Activated CD4-positive, alpha-beta T cell treated with anti-CD3 and anti-CD28 coated beads for 36 hours (primary cell): ENCODE measurements at regions not wholly inside any gene's neighbourhood (a gene's known extent, or its start where the extent isn't known, plus 50 kb on each side); places are given as distances from the start of the nearest gene placed in this dataset.

Source experiments
- ATAC-seq: fragments of 200-7000 bp; cut with Tn5 transposase; one replicate; pipeline ENCODE4 v1.10.0; 2021; ENCODE audit warnings: mild to moderate bottlenecking, moderate library complexity
- CTCF ChIA-PET: fragments of 350-600 bp; sonication (Branson Sonifier 250); formaldehyde crosslinking; loops from one replicate; lab custom pipeline; 2021; ENCODE audit warnings: antibody characterized with exemption; lab: Charles Lee
- POLR2A ChIA-PET: fragments of 350-600 bp; sonication (Branson Sonifier 250); formaldehyde crosslinking; loops from one replicate; lab custom pipeline; 2021; ENCODE audit warnings: antibody characterized with exemption, inconsistent platforms; lab: Charles Lee
- DNase-seq: peaks from one replicate; pipeline ENCODE4 v3.0.0-alpha.2; 2020
- H3K27ac Mint-ChIP-seq: one replicate; pipeline ENCODE4 v1.8.0; 2021; ENCODE audit warnings: mixed read lengths
- H3K27me3 Mint-ChIP-seq: one replicate; pipeline ENCODE4 v1.8.0; 2021; ENCODE audit warnings: mixed read lengths
- H3K36me3 Mint-ChIP-seq: one replicate; pipeline ENCODE4 v1.8.0; 2021; ENCODE audit warnings: low read depth, mixed read lengths
- H3K4me1 Mint-ChIP-seq: one replicate; pipeline ENCODE4 v1.8.0; 2021; ENCODE audit warnings: mixed read lengths
- H3K4me3 Mint-ChIP-seq: one replicate; pipeline ENCODE4 v1.8.0; 2021; ENCODE audit warnings: mild to moderate bottlenecking, moderate library complexity, mixed read lengths
- H3K9me3 Mint-ChIP-seq: one replicate; pipeline ENCODE4 v1.8.0; 2021; ENCODE audit warnings: low read depth, mixed read lengths
- intact Hi-C, 2 experiments: fragments of 100-400 bp; cut with DNase I in 1 of 2; cut with micrococcal nuclease in 1 of 2; formaldehyde crosslinking; loops; one replicate each; pipeline versions ENCODE4 v1.14.2 to v1.15.1; 2022 to 2024; cut with DNase I, micrococcal nuclease

DNA sequence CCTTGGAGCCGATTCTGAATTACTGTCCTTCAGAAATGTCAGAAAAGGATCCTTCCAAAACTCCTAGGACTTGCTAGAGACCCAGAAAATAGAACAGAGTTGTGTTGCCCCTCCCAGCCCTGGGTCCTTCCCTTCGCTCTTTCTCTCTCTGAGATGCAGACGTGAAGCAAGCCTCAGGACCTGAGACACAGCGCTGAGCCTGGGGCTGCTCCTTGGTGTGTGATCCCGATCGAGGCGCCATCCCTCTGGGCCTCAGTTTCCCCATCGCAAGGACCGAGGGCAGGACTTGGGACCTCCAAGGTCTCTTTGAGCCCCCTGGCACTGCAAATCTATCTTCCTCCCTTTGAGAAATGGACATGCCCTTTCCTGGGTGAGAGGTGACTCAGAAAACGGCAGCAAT lies 533.5 kb downstream of the TBC1D22A start:
- Mint-ChIP-seq H3K36me3 (no peaks in the 10 kb centered on the region), H3K27ac (no peak overlapping the region), H3K4me1 (no peaks in the 10 kb centered on the region), H3K4me3 (no peak overlapping the region), H3K9me3 (no peaks in the 10 kb centered on the region), H3K27me3 (peaks cover 3% of the 10 kb centered on the region)
- intact Hi-C loops: no loop called here
- ChIA-PET CTCF (no interaction called here), POLR2A (no interaction called here)
- no peak for ATAC-seq
- DNase-seq: no peak

DNA sequence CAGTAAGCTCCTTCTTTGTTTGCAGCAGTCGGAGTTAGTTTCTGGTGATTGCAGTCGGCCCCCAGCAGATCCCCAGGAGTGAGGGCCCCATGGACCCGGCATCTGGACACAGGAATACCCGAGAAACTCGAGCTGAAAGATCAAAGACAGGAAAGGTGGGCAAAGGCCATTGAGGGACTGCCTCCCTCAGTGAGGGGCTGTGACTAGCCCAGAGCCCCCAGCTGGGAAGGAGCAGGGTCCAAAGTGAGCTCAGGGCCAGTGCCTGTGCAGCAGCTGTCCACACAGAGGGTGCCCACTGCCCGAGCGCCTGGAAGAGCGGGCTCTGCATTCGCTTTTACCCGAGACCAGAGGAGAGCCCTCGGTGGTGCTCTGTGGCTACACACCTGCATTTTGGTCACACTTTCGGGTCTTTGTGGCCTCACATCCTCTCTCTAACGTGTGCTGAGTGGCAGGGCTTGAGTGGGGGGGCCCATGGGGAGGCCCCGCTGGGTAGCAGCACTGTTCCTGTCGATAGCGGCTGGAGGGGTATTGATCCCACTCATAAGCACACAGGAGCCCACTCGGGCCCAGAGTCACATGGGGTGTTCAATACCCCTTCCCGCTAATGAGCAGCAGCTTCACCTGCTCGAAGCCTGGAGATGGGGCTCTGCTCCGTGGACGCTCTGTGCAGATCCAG lies 532.9 kb downstream of the TBC1D22A start:
- POLR2A ChIA-PET: no interaction called here
- intact Hi-C loops: no loop called here
- H3K27ac Mint-ChIP-seq: no peak overlapping the region
- no peaks in the 10 kb centered on the region for H3K4me1 Mint-ChIP-seq
- H3K36me3 Mint-ChIP-seq: no peaks in the 10 kb centered on the region
- no peak overlapping the region for H3K4me3 Mint-ChIP-seq
- CTCF ChIA-PET: interaction anchor here (0.8 kb wide), 1 partner anchor 390 kb away, joined by 3 read pairs; no protein-coding TSS in a partner anchor
- ATAC-seq: no peak
- no peak for DNase-seq
- H3K27me3 Mint-ChIP-seq: peaks cover 3% of the 10 kb centered on the region
- no peaks in the 10 kb centered on the region for H3K9me3 Mint-ChIP-seq

DNA sequence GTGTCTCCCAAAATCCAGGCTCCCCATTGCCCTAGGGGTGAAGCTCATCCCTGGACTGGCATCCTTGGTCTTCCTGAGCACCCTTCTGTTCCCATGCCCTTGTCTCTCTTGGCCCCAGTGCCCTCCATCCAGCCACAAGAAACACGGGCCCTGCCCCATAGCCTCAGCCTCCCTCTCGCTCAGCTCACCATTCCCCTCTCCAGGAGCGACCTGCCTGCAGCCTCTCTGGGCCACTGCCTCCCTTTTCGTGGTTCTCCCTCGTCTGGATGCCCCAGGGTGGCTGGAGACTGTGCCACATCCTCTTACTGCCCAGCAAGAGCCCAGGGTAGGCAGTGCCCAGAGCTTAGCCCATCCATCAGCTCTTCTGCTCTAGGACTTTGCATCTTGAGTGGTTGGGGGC lies 532.1 kb downstream of the TBC1D22A start:
- no peak for DNase-seq
- ATAC-seq: no peak
- no peaks in the 10 kb centered on the region for H3K9me3 Mint-ChIP-seq
- H3K27me3 Mint-ChIP-seq: peaks cover 3% of the 10 kb centered on the region
- no peaks in the 10 kb centered on the region for H3K4me1 Mint-ChIP-seq
- no peak overlapping the region for H3K27ac Mint-ChIP-seq
- CTCF ChIA-PET: interaction anchor here (0.8 kb wide), 1 partner anchor 14 kb away, joined by 3 read pairs; no protein-coding TSS in a partner anchor
- H3K4me3 Mint-ChIP-seq: no peak overlapping the region
- POLR2A ChIA-PET: no interaction called here
- intact Hi-C loops: no loop called here
- no peaks in the 10 kb centered on the region for H3K36me3 Mint-ChIP-seq

DNA sequence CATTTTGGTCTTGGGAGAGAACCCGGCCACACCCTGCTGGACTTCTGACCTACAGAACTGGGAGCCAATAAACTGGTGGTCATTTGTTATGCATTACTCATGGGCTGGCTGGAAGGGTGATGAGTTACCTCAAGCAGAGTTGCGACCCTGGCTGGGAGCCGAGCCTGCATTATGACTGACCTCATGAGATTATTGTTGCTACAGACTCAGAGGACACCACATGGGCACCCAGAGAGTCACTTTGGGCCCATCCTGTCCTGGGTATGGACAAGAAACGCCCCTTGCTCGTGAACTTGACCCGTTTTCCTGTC lies 531.7 kb downstream of the TBC1D22A start:
- no peaks in the 10 kb centered on the region for H3K36me3 Mint-ChIP-seq
- DNase-seq: no peak
- H3K9me3 Mint-ChIP-seq: no peaks in the 10 kb centered on the region
- intact Hi-C loops: no loop called here
- H3K4me1 Mint-ChIP-seq: no peaks in the 10 kb centered on the region
- H3K4me3 Mint-ChIP-seq: no peak overlapping the region
- no peak for ATAC-seq
- POLR2A ChIA-PET: no interaction called here
- H3K27ac Mint-ChIP-seq: no peak overlapping the region
- CTCF ChIA-PET: interaction anchor here (0.8 kb wide), 1 partner anchor 15 kb away, joined by 3 read pairs; no protein-coding TSS in a partner anchor
- peaks cover 3% of the 10 kb centered on the region for H3K27me3 Mint-ChIP-seq

DNA sequence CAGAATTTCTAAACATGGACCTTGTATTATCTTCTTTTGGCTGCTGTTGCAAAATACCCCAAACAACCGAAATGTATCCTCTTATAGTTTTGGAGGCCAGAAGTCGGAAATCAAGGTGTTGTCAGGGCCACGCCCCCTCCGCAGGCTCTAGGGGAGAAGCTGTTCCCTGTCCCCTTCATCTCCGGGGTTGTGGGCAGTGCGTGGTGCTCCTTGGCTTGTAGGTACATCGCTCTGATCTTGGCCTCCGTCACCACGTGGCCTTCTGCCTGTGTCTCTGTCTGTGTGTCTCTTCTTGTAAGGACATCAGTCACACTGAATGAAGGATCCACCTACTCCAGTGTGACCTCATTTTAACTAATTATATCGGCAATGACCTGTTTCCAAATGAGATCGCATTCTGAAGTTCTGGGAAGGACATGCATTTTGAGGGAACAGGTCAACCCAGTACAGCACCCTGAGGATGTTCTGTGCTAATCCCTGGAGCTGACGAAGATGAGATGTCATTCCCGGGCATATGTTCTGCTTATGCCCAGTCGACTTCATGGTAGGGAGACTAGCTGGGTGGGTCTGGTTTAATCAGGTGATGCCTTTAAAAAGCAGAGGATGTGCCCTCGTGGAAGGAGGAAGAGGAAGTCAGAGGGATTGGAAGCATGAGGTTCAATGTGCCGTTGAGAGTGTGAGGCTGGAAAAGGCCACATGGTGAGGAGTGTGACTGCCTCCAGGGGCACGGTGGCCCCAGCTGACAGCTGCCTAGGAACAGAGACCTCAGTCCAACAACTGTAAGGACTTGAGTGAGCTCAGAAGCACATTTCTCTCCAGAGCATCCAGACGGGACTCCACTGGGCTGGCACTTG lies 531.1 kb downstream of the TBC1D22A start:
- Mint-ChIP-seq H3K27me3 (peaks cover 3% of the 10 kb centered on the region), H3K4me1 (no peaks in the 10 kb centered on the region), H3K4me3 (no peak overlapping the region), H3K36me3 (no peaks in the 10 kb centered on the region), H3K9me3 (no peaks in the 10 kb centered on the region), H3K27ac (no peak overlapping the region)
- ATAC-seq: no peak
- ChIA-PET POLR2A (no interaction called here), CTCF (interaction anchor here (0.8 kb wide), 1 partner anchor 15 kb away, joined by 3 read pairs; no protein-coding TSS in a partner anchor)
- intact Hi-C loops: no loop called here
- DNase-seq: no peak

DNA sequence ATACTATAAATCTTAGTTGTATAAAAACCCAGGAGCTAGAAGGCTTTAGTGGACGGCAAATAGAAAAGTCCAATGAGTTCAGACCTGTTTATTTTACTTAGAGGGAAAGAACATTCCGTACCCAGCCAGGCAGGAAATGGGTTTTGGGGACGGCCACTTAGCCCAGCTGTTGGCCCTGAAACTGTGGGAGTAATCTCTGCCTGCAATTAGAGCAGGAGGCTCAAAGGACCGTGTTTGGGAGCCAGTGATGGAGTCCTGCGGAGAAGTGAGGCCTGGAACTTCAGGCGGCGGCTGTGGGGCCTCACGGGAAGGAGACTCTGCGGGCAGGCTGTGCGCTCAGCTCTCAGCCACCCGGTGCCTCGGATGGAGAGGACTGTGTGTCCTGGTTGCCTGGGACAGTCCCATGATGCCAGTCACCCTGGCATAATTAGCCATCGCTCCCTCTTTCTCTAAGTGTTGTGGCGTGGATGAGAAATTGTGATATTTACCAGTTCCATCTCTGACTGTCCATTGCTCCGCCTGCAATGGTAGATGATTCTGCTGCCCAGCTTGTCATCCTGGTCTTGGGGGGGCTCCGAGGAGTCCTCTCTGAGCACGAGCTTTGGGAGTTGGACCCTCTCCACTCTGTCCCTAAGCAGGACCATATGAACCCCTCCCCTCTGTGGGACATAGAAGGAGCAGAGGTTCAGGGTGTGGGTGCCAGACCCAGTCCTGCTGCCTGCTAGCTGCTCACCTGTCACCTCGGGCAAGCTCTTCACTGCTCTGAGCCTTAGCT lies 530.3 kb downstream of the TBC1D22A start:
- Mint-ChIP-seq H3K36me3 (no peaks in the 10 kb centered on the region), H3K4me3 (no peak overlapping the region), H3K27me3 (peaks cover 3% of the 10 kb centered on the region), H3K27ac (no peak overlapping the region), H3K9me3 (no peaks in the 10 kb centered on the region), H3K4me1 (no peaks in the 10 kb centered on the region)
- ATAC-seq (no peak), DNase-seq (no peak)
- intact Hi-C loops: no loop called here
- ChIA-PET CTCF (no interaction called here), POLR2A (no interaction called here)

DNA sequence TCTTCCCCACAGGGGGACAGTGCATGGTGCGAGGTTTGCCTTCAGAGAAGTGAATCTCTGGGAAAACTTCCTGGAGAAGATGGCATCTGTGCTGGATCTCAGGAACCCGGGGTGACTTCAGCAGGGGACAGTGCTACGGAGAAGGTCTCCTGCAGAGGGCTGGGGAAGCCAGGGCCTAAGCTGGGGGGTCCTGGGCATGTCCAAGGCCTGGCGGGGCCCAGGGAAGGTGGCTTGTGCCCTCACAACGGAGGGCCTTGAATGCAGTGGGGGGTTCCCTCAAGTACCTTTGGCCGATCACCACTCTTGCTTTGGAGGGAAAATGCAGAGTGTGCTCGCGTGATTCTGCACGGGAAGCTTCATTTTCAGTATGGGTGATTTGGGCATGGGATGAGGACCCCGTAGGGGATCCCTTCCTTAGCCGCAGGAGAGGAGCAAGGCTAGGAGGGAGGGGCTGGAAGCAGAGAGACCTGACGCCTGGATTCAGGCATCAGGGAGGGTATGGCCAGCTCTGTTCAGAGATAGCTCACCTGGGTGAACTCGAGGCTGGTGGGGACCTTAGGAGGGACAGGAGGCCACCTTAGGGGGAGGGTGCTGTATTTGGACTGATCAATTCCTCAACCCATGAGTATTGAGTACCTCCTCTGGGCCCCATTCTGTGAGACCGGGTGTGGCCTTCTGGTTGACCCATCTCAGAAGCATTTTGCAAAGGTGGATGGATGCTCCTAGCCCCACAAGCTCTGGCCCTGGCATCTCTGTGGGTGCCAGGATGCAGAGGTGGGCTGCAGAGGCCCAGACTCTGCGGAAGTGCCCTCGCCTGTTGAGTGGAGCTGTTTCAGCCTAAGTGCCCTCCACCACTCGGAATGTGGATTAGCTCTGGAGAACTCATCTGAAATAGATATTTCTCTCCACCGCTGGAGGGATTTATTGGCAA lies 529.4 kb downstream of the TBC1D22A start:
- intact Hi-C loops: no loop called here
- Mint-ChIP-seq H3K27me3 (peaks cover 3% of the 10 kb centered on the region), H3K4me1 (no peaks in the 10 kb centered on the region), H3K27ac (no peak overlapping the region), H3K36me3 (no peaks in the 10 kb centered on the region), H3K9me3 (no peaks in the 10 kb centered on the region), H3K4me3 (no peak overlapping the region)
- DNase-seq (no peak), ATAC-seq (no peak)
- ChIA-PET CTCF (interaction anchor here (0.6 kb wide), 1 partner anchor 11 kb away, joined by 3 read pairs; no protein-coding TSS in a partner anchor), POLR2A (interaction anchor here (0.6 kb wide), 1 partner anchor 407 kb away, joined by 3 read pairs; no protein-coding TSS in a partner anchor)

DNA sequence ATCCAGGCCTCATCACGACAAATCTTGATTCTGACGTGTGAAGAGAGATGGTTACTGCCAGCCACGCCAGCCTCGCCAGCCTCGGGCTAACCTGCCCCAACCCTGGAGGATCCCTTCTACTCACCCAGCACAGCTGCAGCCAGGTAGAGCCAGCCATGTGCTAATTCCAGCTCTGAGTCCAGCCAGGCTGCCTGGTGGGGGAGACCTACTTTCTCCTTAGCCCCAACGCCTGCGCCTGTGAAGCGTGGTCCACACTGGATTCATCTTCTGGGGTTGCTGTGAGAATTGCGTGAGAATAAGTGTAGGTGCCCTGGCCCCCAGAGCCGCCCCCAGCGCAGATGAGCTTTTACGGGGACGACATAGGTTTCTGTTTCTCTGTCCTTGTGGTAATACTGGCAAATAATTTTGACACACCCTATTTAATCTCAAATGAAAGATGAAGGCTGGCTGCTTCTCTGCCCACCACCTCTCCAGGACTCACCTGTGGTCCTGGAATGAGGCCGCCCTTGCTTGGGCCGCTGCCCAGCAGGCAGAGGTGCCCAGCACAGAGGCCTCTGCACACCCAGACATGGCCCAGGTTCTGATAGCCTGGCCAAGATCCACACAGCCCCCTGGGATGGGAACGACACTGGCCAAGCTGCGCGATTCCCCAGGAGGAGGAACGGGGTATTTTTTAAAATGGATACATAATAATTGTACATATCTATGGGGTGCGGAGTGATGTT lies 528.4 kb downstream of the TBC1D22A start:
- ChIA-PET POLR2A (interaction anchor here (0.6 kb wide), 1 partner anchor 408 kb away, joined by 3 read pairs; no protein-coding TSS in a partner anchor), CTCF (no interaction called here)
- no peak for DNase-seq
- no peaks in the 10 kb centered on the region for H3K9me3 Mint-ChIP-seq
- H3K4me1 Mint-ChIP-seq: no peaks in the 10 kb centered on the region
- H3K27me3 Mint-ChIP-seq: no peaks in the 10 kb centered on the region
- ATAC-seq: no peak
- intact Hi-C loops: no loop called here
- no peak overlapping the region for H3K4me3 Mint-ChIP-seq
- no peak overlapping the region for H3K27ac Mint-ChIP-seq
- H3K36me3 Mint-ChIP-seq: no peaks in the 10 kb centered on the region

DNA sequence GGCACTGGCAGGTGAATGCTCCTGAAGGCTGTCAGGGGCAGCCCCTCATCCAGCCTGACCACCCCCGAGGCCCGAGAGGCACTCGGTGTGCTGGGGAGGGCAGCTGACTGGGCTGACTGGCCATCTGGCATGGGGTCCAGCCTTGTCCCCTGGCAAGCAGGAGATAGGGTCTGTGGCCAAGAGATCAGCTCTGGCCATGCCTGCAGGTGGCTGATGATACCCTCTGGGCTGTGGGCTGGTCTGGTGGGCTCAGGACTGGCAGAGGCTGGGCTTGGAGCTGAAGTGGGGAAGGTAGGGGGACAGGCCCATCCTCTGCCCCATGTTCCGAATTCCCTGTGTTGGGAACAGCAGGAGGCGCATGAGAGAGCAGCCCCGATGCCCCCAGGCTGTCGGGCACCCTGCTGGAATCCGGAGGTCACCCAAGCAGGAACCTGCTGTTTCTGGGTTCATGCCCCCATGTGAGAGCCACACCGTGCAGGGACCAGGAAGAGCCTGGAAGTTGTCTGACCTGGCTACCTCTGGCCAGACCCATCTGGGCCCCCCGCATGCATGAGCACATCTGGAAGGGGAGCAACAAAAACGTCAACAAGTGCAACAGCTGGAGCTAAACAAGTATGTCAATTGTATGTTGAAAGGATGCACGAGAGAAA lies 527.0 kb downstream of the TBC1D22A start:
- no peak overlapping the region for H3K4me3 Mint-ChIP-seq
- POLR2A ChIA-PET: no interaction called here
- DNase-seq (no peak), ATAC-seq (no peak)
- no peak overlapping the region for H3K27ac Mint-ChIP-seq
- H3K27me3 Mint-ChIP-seq: no peaks in the 10 kb centered on the region
- no peaks in the 10 kb centered on the region for H3K36me3 Mint-ChIP-seq
- intact Hi-C loops: no loop called here
- H3K4me1 Mint-ChIP-seq: no peaks in the 10 kb centered on the region
- no peaks in the 10 kb centered on the region for H3K9me3 Mint-ChIP-seq
- CTCF ChIA-PET: no interaction called here

DNA sequence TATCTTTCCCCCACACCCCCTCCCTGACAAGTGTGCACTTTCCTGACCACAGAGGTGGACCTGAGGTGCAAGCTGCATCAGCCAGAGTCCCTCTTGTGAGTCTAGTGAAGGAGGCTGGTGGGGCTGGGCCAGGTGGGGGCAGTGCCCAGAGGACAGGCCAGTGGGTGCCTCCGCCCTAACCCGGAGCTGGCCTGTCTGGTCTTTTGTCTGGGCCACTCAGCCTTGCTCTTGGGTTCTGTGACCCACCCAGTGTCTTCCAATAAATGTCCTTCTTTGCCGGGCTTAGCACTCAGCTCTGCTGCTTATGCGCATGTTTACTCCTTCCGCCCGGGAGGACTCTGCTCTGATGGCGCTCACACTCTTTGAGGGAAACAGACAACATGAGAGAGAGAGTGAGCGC lies 526.2 kb downstream of the TBC1D22A start:
- Mint-ChIP-seq H3K4me1 (no peaks in the 10 kb centered on the region), H3K27ac (no peak overlapping the region), H3K36me3 (no peaks in the 10 kb centered on the region), H3K9me3 (no peaks in the 10 kb centered on the region), H3K27me3 (no peaks in the 10 kb centered on the region), H3K4me3 (no peak overlapping the region)
- ChIA-PET POLR2A (no interaction called here), CTCF (no interaction called here)
- no peak for DNase-seq
- intact Hi-C loops: no loop called here
- ATAC-seq: no peak
